Pulmonary artery endothelial cell (primary cell): ENCODE measurements at regions not wholly inside any gene's neighbourhood (a gene's known extent, or its start where the extent isn't known, plus 50 kb on each side); places are given as distances from the start of the nearest gene placed in this dataset.
"Not testable (repeated sequence)": the region's sequence is repeated elsewhere in the genome, so short reads cannot be mapped to it uniquely, and the experiment has no call there.

Experiments used
- DNase-seq: peaks from one replicate; pipeline ENCODE4 v3.0.0-alpha.2; 2011; ENCODE audit warnings: low read depth, low spot score

- DNase-seq, result no peak
These were observed 147.9 kb upstream of the ABI3BP start for GRCh38 chr3:101141135-101141534.

- DNase-seq, result no peak
These were observed 145.6 kb upstream of the ABI3BP start for GRCh38 chr3:101138817-101139216.

GRCh38 chr3:101134331-101134730 lies 141.1 kb upstream of the ABI3BP start:
- no peak for DNase-seq

- DNase-seq, result no peak
These were observed 140.4 kb upstream of the ABI3BP start for GRCh38 chr3:101133652-101134051.

GRCh38 chr3:101133197-101133596 lies 140.0 kb upstream of the ABI3BP start:
- not testable (repeated sequence) for DNase-seq

DNA sequence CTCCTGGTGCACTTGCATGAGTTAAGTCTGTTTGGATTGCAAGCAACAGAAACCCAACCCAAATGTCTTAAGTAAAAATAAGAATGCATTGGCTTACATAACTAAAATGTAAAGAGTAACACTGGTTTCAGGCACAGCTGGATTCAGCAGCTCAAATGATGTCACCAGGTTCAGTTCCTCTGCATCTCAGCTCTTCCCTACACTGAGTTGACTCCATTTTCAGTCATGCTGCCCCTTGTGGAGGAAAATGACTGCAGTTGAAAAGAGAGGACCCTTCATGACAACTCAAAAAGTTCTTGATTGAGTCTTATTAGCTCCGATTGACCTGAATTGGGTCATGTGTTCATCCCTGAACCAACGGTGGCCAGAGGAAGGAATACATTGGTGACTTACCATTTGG lies 138.5 kb upstream of the ABI3BP start:
- no peak for DNase-seq

DNA sequence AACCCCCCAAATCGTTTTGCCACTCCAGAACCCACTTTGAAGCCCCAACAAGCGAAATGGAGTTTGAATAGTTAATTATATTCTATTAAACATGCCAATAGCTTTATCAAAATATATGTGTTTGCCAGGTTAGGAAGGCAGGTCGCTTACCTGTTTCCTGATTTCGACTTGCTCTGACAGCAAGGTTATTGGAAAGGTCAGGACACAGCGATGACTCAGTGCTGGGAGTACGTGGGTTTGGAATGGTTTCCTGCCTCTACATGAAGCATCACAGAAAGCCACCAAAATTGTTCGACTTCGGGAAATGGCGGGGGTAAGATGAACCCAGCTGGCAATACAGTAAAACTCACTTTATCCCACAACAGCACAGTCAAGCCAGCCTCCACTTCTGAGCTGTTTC lies 135.6 kb upstream of the ABI3BP start:
- DNase-seq, result no peak

- no peak for DNase-seq
These were observed 134.8 kb upstream of the ABI3BP start for GRCh38 chr3:101128001-101128400.

GRCh38 chr3:101124125-101124524 lies 130.9 kb upstream of the ABI3BP start:
- DNase-seq, result no peak

GRCh38 chr3:101123081-101123480 lies 129.9 kb upstream of the ABI3BP start:
- no peak for DNase-seq

GRCh38 chr3:101122681-101123080 lies 129.5 kb upstream of the ABI3BP start:
- DNase-seq, result no peak

DNA sequence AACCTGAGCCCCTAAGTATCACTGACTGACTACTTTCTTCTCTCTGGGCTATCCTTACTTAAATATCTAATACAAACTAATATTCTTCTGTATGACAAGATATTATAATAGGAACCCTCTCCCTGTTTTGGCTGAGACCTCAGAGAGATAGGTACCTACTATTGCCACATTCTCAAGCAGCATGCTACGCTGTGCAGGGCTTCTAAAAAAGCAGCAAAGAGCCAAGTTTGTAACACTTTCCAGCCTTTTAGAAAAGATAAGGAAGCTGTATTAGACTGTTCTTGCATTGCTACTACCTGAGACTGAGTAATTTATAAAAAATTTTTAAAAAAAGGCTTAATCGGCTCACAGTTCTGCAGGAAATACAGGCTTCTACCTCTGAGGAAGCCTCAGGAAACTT lies 126.8 kb upstream of the ABI3BP start:
- no peak for DNase-seq

DNA sequence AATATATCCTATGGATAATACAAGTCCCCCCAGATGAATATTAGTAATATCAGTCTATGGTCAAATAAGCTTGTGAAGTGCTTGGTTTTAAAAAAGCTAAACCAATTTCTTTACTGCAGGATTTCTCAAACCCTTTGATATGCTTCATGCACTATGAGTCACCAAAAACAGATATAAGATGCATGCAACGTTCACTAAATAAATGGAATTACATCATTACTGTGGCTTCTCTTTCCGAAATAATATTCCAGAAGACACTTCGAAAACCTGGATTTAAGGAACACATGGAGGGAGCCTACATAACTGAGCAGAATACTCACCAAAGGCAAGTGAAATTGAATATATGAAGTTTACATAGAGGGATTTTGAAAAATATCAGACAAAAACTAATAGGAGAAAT lies 126.3 kb upstream of the ABI3BP start:
- no peak for DNase-seq

DNA sequence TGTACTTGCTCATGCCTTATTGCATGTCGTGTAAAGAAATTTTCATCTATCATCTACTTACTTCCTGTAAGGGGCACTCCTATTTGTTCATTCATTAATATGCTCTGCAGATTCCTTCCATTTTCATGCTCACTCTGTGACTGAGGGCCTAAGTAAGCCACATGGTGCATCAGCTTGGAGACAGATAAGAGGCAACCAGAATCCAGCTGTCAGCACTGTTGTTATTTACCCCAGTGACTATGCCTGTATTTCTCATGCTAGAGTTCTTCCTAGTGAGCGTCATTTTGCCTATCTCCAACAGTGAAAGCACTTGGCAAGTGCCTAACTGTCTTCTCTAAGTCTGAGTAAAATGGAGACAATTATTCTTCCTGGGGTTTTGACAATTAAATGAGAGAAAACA lies 124.8 kb upstream of the ABI3BP start:
- no peak for DNase-seq

- DNase-seq, result no peak
These were observed 124.2 kb upstream of the ABI3BP start for GRCh38 chr3:101117465-101117864.

GRCh38 chr3:101110295-101110694 lies 117.1 kb upstream of the ABI3BP start:
- DNase-seq, result not testable (repeated sequence)

GRCh38 chr3:101104321-101104720 lies 111.1 kb upstream of the ABI3BP start:
- no peak for DNase-seq

DNA sequence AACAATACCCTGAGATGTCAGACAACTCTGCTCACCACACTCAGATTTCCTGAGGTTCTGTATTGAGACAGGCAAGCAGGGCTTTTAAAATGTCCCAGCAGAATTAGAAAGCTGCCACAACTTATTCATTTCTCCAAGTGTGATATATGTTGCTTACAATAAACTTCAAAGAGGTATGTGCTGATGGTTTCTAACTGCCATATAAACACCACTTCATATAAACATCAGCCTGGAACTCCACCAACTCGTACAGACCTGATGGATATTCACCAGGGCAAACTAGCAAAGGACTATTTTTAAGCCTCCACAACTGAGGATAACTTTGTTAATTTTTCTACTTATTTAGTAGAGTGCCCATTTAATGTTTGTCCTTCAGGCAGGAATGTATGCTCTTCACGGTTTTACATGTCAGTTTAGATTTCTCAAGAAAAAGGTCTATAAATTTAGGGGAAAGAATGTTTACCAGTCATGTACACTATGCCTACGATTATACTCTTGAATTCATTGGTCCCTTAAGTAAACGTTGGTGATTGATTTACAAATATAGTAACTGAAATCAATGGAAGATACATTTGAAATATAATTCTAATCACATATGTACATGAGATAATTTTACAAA lies 109.6 kb upstream of the ABI3BP start:
- no peak for DNase-seq

DNA sequence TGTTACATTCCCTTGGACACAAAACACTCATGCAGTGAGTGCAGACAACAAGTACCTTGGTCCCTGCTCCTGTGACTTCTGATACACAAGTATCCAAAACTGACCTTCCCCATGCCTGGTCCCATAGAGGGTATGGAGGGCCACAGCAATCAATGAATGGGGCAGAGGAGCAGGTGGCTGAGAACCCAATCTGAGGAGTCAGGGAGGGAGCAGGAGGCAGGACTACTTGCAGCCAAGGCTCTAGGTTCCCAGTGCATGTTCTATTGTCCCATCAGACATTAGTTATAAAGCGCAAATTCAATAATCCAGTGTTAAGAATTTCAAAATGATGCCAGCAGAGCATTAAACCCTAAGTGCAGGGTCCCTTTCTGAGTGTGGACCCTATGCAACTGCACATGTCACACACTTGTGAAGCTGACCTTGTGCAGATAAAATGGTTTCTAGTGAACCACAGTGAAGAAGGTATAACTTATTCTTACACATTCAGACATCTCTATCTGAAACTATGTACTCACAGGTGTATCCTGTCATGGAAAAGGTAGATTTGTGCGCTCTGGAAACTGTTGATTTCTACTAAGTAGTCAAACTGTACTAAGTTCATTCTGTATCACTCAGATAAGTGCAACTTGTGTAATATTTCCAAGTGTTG lies 107.3 kb upstream of the ABI3BP start:
- DNase-seq, result no peak

DNA sequence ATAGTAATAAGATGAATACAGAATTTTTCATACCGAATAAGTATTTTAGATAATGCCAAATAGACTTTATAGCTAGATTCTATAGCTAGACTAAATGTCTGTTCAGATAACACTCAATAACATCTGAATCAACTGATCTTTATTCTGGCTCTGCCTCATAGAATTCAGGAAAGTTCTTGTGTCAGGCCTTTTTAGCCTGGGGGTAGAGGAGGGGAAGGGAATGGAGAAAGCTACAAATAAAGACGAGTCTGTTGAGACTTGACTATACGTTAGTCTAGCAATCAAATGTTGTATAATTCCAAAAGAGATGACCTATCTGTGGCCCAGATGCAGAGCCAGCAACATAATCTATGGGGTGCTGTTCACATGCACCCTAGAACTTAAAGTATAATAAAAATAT lies 106.6 kb upstream of the ABI3BP start:
- no peak for DNase-seq

DNA sequence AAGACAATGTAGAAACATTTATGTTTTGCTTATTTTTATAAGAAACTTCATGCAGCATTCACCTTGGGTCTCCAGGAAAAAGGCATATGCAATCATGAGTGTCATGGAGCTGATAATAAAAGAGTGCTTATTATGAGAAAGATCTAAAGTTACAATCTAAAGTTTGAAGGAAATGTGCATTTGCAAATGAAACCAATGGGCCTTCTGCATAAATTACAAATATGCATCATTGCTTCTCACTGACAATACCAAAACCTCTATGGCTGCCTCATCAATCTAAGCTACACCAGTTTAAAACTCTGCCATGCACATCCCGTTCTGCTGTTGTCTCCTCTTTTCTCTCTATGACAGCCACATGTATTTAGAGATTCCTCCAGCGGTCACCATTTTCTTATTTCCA lies 103.2 kb upstream of the ABI3BP start:
- DNase-seq, result no peak

- no peak for DNase-seq
These were observed 102.6 kb upstream of the ABI3BP start for GRCh38 chr3:101095693-101096430.

GRCh38 chr3:101091489-101091888 lies 98.3 kb upstream of the ABI3BP start:
- DNase-seq, result no peak
